ENCODE measurements at regions not wholly inside any gene's neighbourhood (a gene's known extent, or its start where the extent isn't known, plus 50 kb on each side); places are given as distances from the start of the nearest gene placed in this dataset.

- CTCF ChIA-PET (ENCODE audit: low intra/inter-chr PET ratio, low total read pairs): no interaction called here
Observed at GRCh38 chr4:63620271-63620670, 789.0 kb downstream of the TECRL start.

More at GRCh38 chr4:63620271-63620670, 789.0 kb downstream of the TECRL start:
- TF ChIP-seq HNRNPK (IDR thresholded peaks at IDR 0.05; ENCODE audit: low read depth, low read length, poor library complexity, severe bottlenecking) (no peak), ZNF720 (CRISPR knock-in tag; IDR thresholded peaks at IDR 0.05) (no peak), ZNF138 (CRISPR knock-in tag; IDR thresholded peaks at IDR 0.05; ENCODE audit: low read depth) (no peak), PCBP2 (optimal IDR thresholded peaks at IDR 0.05; ENCODE audit: low read depth, low read length, poor library complexity, severe bottlenecking) (no peak), IRF2 (CRISPR knock-in tag; IDR thresholded peaks at IDR 0.05) (no peak), NCOA2 (CRISPR knock-in tag; IDR thresholded peaks at IDR 0.05) (no peak), NFATC3 (CRISPR knock-in tag; IDR thresholded peaks at IDR 0.05) (no peak), AFF4 (CRISPR knock-in tag; IDR thresholded peaks at IDR 0.05) (no peak), ZNF768 (CRISPR knock-in tag; IDR thresholded peaks at IDR 0.05) (no peak), BRD4 (CRISPR knock-in tag; IDR thresholded peaks at IDR 0.05) (no peak), ZNF598 (CRISPR knock-in tag; IDR thresholded peaks at IDR 0.05; ENCODE audit: borderline replicate concordance) (no peak), TAF1 (CRISPR knock-in tag; IDR thresholded peaks at IDR 0.05) (no peak), RELA (CRISPR knock-in tag; IDR thresholded peaks at IDR 0.05) (no peak), RBM22 (optimal IDR thresholded peaks at IDR 0.05; ENCODE audit: low read length) (no peak), HNRNPH1 (optimal IDR thresholded peaks at IDR 0.05; ENCODE audit: low read depth, low read length) (no peak), ZNF749 (CRISPR knock-in tag; IDR thresholded peaks at IDR 0.05; ENCODE audit: borderline replicate concordance) (no peak), ZBTB1 (CRISPR knock-in tag; IDR thresholded peaks at IDR 0.05; ENCODE audit: borderline replicate concordance) (no peak), AGO1 (IDR thresholded peaks at IDR 0.05; ENCODE audit: low read depth, low read length, poor library complexity, severe bottlenecking) (no peak), HDAC1 (CRISPR knock-in tag; IDR thresholded peaks at IDR 0.05) (no peak), ARNT2 (CRISPR knock-in tag; IDR thresholded peaks at IDR 0.05; ENCODE audit: low read depth) (no peak)
- no peak overlapping the region for H2AFZ ChIP-seq (ENCODE audit: low read length)
- in situ Hi-C loops (cut with HindIII; ENCODE audit: extremely low pct_ligation_motif_present, low pct_unique_long_range_greater_than_20kb): no loop called here
- POLR2A ChIA-PET: no interaction called here
- H3K27me3 ChIP-seq (ENCODE audit: control insufficient read depth in 1 of 2, insufficient read depth in 2 of 2, low read length in 2 of 2): no peaks in the 10 kb centered on the region
- no peaks in the 10 kb centered on the region for H3K4me1 ChIP-seq (ENCODE audit: insufficient read depth, low read length)
- H3K4me3 ChIP-seq (replicated peaks in 1 of 3; ENCODE audit: insufficient read depth in 1 of 3, low read depth in 2 of 3, low read length in 3 of 3): no peak overlapping the region
- no TSS peak for BruUV-seq (replicated peaks)
- H3K79me2 ChIP-seq (ENCODE audit: insufficient read depth, low read length): no peaks in the 10 kb centered on the region
- H3K4me2 ChIP-seq (ENCODE audit: low read depth, low read length): no peak overlapping the region
- no peaks in the 10 kb centered on the region for H3K9me3 ChIP-seq (ENCODE audit: low read length)
- WGBS (ENCODE audit: low lambda C conversion rate): 0% methylated on average over 2 of the region's 2 CpGs
- ATAC-seq (no peak), FAIRE-seq (no peak), DNase-seq (ENCODE audit: low spot score) (no peak)
- intact Hi-C loops (cut with micrococcal nuclease; ENCODE audit: unreplicated experiment): no loop called here
- H3K9ac ChIP-seq (ENCODE audit: insufficient read depth, low read depth, low read length): no peak overlapping the region
- H3K36me3 ChIP-seq (replicated peaks in 1 of 2; ENCODE audit: control insufficient read depth in 1 of 2, insufficient read depth in 2 of 2, low read length in 2 of 2): no peaks in the 10 kb centered on the region
- no peaks in the 10 kb centered on the region for H4K20me1 ChIP-seq (ENCODE audit: insufficient read depth, low read length)
- H3K27ac ChIP-seq (ENCODE audit: extremely low read length, insufficient read depth, low read length): no peak overlapping the region

Measured in HepG2 (cell line).